ENCODE measurements at regions not wholly inside any gene's neighbourhood (a gene's known extent, or its start where the extent isn't known, plus 50 kb on each side); places are given as distances from the start of the nearest gene placed in this dataset.
"Not testable (repeated sequence)": the region's sequence is repeated elsewhere in the genome, so short reads cannot be mapped to it uniquely, and the experiment has no call there.

- Mint-ChIP-seq H3K4me1 (ENCODE audit: low read depth) (no peaks in the 10 kb centered on the region), H3K4me3 (no peak overlapping the region), H3K27me3 (no peaks in the 10 kb centered on the region), H3K27ac (no peak overlapping the region), H3K9me3 (peaks cover 10% of the 10 kb centered on the region), H3K36me3 (ENCODE audit: low read depth) (no peaks in the 10 kb centered on the region)
- intact Hi-C loops (cut with micrococcal nuclease): no loop called here
These were observed 120.3 kb upstream of the MON1B start for GRCh38 chr16:77070683-77071082.

DNA sequence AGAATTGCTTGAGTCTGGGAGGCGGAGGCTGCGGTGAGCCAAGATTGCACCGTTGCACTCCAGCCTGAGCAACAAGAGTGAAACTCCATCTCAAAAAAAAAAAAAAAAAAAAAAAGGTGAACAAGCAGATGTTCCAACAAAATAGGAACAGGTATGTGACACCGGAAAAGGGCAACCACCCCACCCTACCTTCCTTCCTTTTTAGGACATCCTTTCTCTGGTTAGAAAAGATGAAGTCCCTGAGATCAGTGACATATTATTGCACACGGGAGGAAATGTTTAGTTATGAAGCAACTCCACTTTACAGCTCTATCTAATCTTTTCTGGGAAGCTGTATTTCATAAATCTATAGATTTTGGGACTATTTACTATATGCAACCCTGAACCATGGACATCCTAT lies 114.2 kb upstream of the MON1B start:
- H3K4me1 Mint-ChIP-seq (ENCODE audit: low read depth): no peaks in the 10 kb centered on the region
- H3K9me3 Mint-ChIP-seq: peaks cover 10% of the 10 kb centered on the region
- intact Hi-C loops (cut with micrococcal nuclease): no loop called here
- H3K4me3 Mint-ChIP-seq: no peak overlapping the region
- no peaks in the 10 kb centered on the region for H3K36me3 Mint-ChIP-seq (ENCODE audit: low read depth)
- no peaks in the 10 kb centered on the region for H3K27me3 Mint-ChIP-seq
- no peak overlapping the region for H3K27ac Mint-ChIP-seq

DNA sequence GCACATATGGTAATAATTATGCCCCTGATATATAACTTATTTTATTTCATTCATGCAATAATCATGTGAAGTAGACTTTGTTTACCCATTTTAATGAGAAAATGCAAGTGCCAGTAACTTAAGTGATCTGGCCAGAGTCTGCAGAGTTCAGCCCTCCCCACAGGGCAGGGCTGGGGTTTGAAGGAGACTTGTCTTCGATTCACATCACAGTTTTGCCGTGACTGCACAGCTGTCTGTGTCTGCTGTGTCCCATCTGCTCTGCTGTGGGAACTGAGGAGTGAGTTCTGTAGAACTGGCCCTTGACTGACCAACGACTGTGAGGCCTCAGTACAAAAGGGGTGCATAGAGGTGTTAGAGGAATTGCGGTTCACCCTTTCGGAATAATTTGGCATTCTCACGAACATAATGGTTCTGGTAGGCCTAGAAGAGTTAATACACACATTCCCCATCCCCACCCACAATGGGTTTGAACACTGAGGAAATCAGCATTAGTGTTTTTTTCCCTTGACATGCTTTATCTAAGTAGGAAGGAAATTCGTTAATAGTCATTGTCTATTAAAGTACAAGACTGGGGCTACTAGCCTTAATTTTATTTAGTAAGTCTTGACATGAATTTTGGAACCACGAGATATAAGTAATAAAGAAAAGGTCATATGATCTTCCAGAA lies 113.6 kb upstream of the MON1B start:
- no peaks in the 10 kb centered on the region for H3K27me3 Mint-ChIP-seq
- H3K27ac Mint-ChIP-seq: no peak overlapping the region
- no peak overlapping the region for H3K4me3 Mint-ChIP-seq
- H3K36me3 Mint-ChIP-seq (ENCODE audit: low read depth): no peaks in the 10 kb centered on the region
- no peaks in the 10 kb centered on the region for H3K4me1 Mint-ChIP-seq (ENCODE audit: low read depth)
- intact Hi-C loops (cut with micrococcal nuclease): no loop called here
- peaks cover 10% of the 10 kb centered on the region for H3K9me3 Mint-ChIP-seq

DNA sequence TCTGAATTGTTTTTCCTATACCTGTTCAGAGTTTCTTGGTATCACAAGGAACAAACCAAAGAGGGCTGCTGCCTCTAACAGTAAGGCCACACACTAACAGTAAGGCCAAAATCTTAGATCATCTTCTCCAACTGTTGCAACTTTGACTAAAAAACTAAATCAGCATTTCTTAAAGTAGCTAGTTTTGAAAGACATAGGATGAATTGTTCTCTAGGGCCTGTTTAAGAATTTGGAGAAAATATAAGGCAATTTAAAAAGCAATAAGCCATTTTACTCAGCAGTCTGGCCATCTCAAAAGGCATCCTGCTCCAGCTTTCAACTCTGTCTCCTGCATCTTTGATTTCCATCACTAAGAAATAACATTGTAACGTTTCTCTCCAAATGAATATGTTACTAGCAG lies 105.0 kb upstream of the MON1B start:
- no peaks in the 10 kb centered on the region for H3K9me3 Mint-ChIP-seq
- no peaks in the 10 kb centered on the region for H3K36me3 Mint-ChIP-seq (ENCODE audit: low read depth)
- no peaks in the 10 kb centered on the region for H3K27me3 Mint-ChIP-seq
- no peak overlapping the region for H3K27ac Mint-ChIP-seq
- no peak overlapping the region for H3K4me3 Mint-ChIP-seq
- intact Hi-C loops (cut with micrococcal nuclease): no loop called here
- H3K4me1 Mint-ChIP-seq (ENCODE audit: low read depth): no peaks in the 10 kb centered on the region

GRCh38 chr16:77090062-77090461 lies 100.9 kb upstream of the MON1B start:
- Mint-ChIP-seq H3K27me3 (no peaks in the 10 kb centered on the region), H3K36me3 (ENCODE audit: low read depth) (no peaks in the 10 kb centered on the region), H3K27ac (no peak overlapping the region), H3K4me3 (no peak overlapping the region), H3K4me1 (ENCODE audit: low read depth) (no peaks in the 10 kb centered on the region), H3K9me3 (no peaks in the 10 kb centered on the region)
- intact Hi-C loops (cut with micrococcal nuclease): no loop called here

- no peak overlapping the region for H3K4me3 Mint-ChIP-seq
- H3K9me3 Mint-ChIP-seq: no peaks in the 10 kb centered on the region
- no peaks in the 10 kb centered on the region for H3K4me1 Mint-ChIP-seq (ENCODE audit: low read depth)
- H3K27ac Mint-ChIP-seq: no peak overlapping the region
- intact Hi-C loops (cut with micrococcal nuclease): no loop called here
- H3K27me3 Mint-ChIP-seq: no peaks in the 10 kb centered on the region
- H3K36me3 Mint-ChIP-seq (ENCODE audit: low read depth): no peaks in the 10 kb centered on the region
These were observed 97.7 kb upstream of the MON1B start for GRCh38 chr16:77093309-77093708.

DNA sequence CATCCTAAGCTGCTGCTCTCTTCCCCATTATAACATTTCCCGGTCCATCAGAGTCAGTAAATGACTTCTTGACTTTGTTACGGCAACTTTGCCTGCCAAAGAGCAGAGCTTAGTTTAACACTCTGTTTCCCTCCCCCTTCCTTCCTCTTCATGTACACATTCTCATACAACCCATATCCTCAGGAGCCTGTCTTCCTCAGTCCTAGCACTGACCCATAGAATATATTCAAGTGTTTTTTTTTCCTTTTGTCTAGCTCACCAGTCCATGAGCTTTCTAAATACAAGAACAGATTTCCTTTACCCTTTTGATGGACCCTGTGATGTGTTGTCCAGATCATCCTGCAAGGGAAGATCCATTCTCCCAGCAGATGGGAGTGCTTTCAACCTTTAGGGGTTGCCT lies 97.0 kb upstream of the MON1B start:
- H3K27ac Mint-ChIP-seq: no peak overlapping the region
- no peaks in the 10 kb centered on the region for H3K9me3 Mint-ChIP-seq
- intact Hi-C loops (cut with micrococcal nuclease): no loop called here

GRCh38 chr16:77111056-77111565 lies 79.9 kb upstream of the MON1B start:
- Mint-ChIP-seq H3K9me3 (no peaks in the 10 kb centered on the region), H3K27me3 (no peaks in the 10 kb centered on the region), H3K4me1 (ENCODE audit: low read depth) (no peaks in the 10 kb centered on the region), H3K36me3 (ENCODE audit: low read depth) (no peaks in the 10 kb centered on the region), H3K27ac (no peak overlapping the region), H3K4me3 (no peak overlapping the region)
- intact Hi-C loops (cut with micrococcal nuclease): no loop called here

More for the DNA sequence above, 97.0 kb upstream of the MON1B start:
- Mint-ChIP-seq H3K4me3 (no peak overlapping the region), H3K4me1 (ENCODE audit: low read depth) (no peaks in the 10 kb centered on the region), H3K36me3 (ENCODE audit: low read depth) (no peaks in the 10 kb centered on the region), H3K27me3 (no peaks in the 10 kb centered on the region)

GRCh38 chr16:77112746-77113145 lies 78.2 kb upstream of the MON1B start:
- Mint-ChIP-seq H3K27ac (no peak overlapping the region), H3K4me3 (no peak overlapping the region), H3K9me3 (no peaks in the 10 kb centered on the region), H3K4me1 (ENCODE audit: low read depth) (no peaks in the 10 kb centered on the region), H3K36me3 (ENCODE audit: low read depth) (no peaks in the 10 kb centered on the region), H3K27me3 (no peaks in the 10 kb centered on the region)
- intact Hi-C loops (cut with micrococcal nuclease): no loop called here

- Mint-ChIP-seq H3K4me1 (ENCODE audit: low read depth) (no peaks in the 10 kb centered on the region), H3K9me3 (no peaks in the 10 kb centered on the region), H3K36me3 (ENCODE audit: low read depth) (no peaks in the 10 kb centered on the region), H3K27ac (no peak overlapping the region), H3K27me3 (no peaks in the 10 kb centered on the region), H3K4me3 (no peak overlapping the region)
- intact Hi-C loops (cut with micrococcal nuclease): no loop called here
These were observed 77.2 kb upstream of the MON1B start for GRCh38 chr16:77113835-77114234.

DNA sequence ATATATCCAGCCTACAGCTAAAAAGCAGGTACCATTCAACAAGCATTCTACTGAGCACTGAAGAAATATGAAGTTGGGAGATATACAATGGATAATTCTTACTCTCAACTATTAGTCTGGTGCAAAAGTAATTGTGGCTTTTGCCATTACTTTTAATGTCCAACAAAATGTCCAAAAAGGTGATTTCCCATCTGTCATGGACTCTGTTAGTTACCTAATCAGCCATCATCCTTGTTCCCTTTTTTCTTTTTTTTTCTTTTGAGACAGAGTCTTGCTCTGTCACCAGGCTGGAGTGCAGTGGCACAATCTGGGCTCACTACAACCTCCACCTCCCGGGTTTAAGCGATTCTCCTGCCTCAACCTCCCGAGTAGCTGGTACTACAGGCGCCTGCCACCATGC lies 76.6 kb upstream of the MON1B start:
- H3K36me3 Mint-ChIP-seq (ENCODE audit: low read depth); H3K4me1 Mint-ChIP-seq (ENCODE audit: low read depth); H3K27ac Mint-ChIP-seq; H3K9me3 Mint-ChIP-seq; H3K27me3 Mint-ChIP-seq; intact Hi-C loops (cut with micrococcal nuclease); H3K4me3 Mint-ChIP-seq: not testable (repeated sequence)

- Mint-ChIP-seq H3K36me3 (ENCODE audit: low read depth) (no peaks in the 10 kb centered on the region), H3K4me1 (ENCODE audit: low read depth) (no peaks in the 10 kb centered on the region), H3K27me3 (peaks cover 1% of the 10 kb centered on the region), H3K9me3 (no peaks in the 10 kb centered on the region), H3K4me3 (no peak overlapping the region), H3K27ac (no peak overlapping the region)
- intact Hi-C loops (cut with micrococcal nuclease): no loop called here
These were observed 74.1 kb upstream of the MON1B start for GRCh38 chr16:77116856-77117255.

GRCh38 chr16:77117707-77118106 lies 73.3 kb upstream of the MON1B start:
- no peak overlapping the region for H3K4me3 Mint-ChIP-seq
- H3K9me3 Mint-ChIP-seq: no peaks in the 10 kb centered on the region
- H3K4me1 Mint-ChIP-seq (ENCODE audit: low read depth): no peaks in the 10 kb centered on the region
- intact Hi-C loops (cut with micrococcal nuclease): no loop called here
- H3K36me3 Mint-ChIP-seq (ENCODE audit: low read depth): no peaks in the 10 kb centered on the region
- peaks cover 1% of the 10 kb centered on the region for H3K27me3 Mint-ChIP-seq
- H3K27ac Mint-ChIP-seq: no peak overlapping the region

DNA sequence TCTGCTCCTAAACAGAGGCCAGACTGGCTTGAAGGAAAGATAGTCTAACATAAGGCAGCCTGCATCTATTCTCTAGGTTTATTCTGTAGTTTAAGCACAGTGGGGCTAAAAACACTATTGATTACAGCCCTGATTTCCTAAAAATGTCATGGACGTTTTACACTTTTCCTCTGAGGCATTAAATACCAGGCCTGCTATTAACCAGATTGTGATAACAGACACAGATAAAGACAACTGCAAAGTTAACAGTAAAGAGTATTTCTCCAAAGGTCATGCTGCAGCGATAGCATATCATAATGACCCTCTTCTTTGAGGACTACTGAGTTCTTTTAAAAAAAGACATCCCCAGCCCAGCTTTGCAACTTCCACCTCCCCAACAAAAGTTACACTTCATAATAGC lies 59.6 kb upstream of the MON1B start:
- Mint-ChIP-seq H3K27ac (no peak overlapping the region), H3K9me3 (no peaks in the 10 kb centered on the region)
- intact Hi-C loops (cut with micrococcal nuclease): no loop called here

DNA sequence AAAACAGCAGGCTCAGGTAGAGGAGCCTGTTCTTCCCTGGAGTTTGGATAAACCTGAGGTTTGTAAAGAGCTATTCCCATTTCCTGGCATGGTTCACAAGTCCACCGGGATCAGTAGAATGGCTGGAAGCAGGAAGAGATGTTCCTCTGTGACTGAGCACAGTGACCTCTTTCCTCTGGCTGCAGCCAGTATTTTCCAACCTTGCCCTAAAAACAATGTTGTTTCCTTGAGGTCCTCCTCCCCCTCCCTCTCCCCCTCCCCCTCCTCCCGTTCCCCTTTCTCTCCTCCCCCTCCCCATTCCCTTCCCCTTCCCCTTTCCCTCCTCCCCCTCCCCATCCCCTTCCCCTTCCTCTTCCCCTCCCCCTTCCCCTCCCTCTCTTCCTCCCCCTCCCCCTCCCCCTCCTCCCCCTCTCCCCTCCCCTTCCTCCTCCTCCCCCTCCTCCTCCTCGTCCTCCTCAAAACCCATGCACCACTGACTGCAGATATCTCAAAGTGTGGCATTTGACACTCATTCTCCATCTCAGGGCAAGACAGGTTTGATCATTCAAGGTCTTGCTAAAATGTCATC lies 58.9 kb upstream of the MON1B start:
- H3K4me1 Mint-ChIP-seq (ENCODE audit: low read depth): no peaks in the 10 kb centered on the region
- H3K27ac Mint-ChIP-seq: no peak overlapping the region
- H3K4me3 Mint-ChIP-seq: no peak overlapping the region
- H3K9me3 Mint-ChIP-seq: no peaks in the 10 kb centered on the region
- H3K27me3 Mint-ChIP-seq: no peaks in the 10 kb centered on the region
- intact Hi-C loops (cut with micrococcal nuclease): no loop called here
- H3K36me3 Mint-ChIP-seq (ENCODE audit: low read depth): no peaks in the 10 kb centered on the region

More for the DNA sequence above, 59.6 kb upstream of the MON1B start:
- no peaks in the 10 kb centered on the region for H3K27me3 Mint-ChIP-seq
- H3K36me3 Mint-ChIP-seq (ENCODE audit: low read depth): no peaks in the 10 kb centered on the region
- H3K4me3 Mint-ChIP-seq: no peak overlapping the region
- no peaks in the 10 kb centered on the region for H3K4me1 Mint-ChIP-seq (ENCODE audit: low read depth)
